ENCODE measurements at regions not wholly inside any gene's neighbourhood (a gene's known extent, or its start where the extent isn't known, plus 50 kb on each side); places are given as distances from the start of the nearest gene placed in this dataset.

- Mint-ChIP-seq H3K27me3 (ENCODE audit: unreplicated experiment) (peaks cover 1% of the 10 kb centered on the region), H3K36me3 (ENCODE audit: low read depth, unreplicated experiment) (no peaks in the 10 kb centered on the region), H3K27ac (ENCODE audit: unreplicated experiment) (no peak overlapping the region), H3K9me3 (ENCODE audit: unreplicated experiment) (peaks cover 5% of the 10 kb centered on the region), H3K4me1 (ENCODE audit: unreplicated experiment) (peaks cover 11% of the 10 kb centered on the region), H3K4me3 (ENCODE audit: unreplicated experiment) (no peak overlapping the region)
- DNase-seq (ENCODE audit: low spot score) = no peak
- TF ChIP-seq CTCF (IDR thresholded peaks at IDR 0.05; ENCODE audit: unreplicated experiment) = no peak
Observed at GRCh38 chr6:4296552-4296951, 161.2 kb upstream of the ECI2 start.

DNA sequence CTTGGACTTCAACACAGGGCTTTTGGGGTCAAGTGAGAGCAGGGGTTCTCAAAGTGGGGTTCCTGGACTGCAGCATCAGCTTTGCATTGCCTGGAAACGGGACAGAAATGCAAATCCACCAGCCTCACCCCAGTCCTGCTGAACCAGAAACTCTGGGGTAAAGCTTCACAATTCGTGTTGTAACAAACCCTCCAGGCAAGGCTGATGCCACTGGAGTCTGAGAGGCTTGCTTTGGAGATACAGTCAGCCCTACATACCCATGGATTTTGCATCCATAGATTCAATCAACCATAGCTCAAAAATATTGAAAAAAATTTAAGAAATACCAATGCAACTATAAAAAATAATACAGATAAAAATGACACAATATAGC, 160.4 kb upstream of the ECI2 start:
- no peak for TF ChIP-seq CTCF (IDR thresholded peaks at IDR 0.05; ENCODE audit: unreplicated experiment)
- Mint-ChIP-seq H3K4me1 (ENCODE audit: unreplicated experiment) (peaks cover 16% of the 10 kb centered on the region), H3K27me3 (ENCODE audit: unreplicated experiment) (peaks cover 1% of the 10 kb centered on the region), H3K9me3 (ENCODE audit: unreplicated experiment) (peaks cover 5% of the 10 kb centered on the region), H3K27ac (ENCODE audit: unreplicated experiment) (no peak overlapping the region), H3K4me3 (ENCODE audit: unreplicated experiment) (no peak overlapping the region), H3K36me3 (ENCODE audit: low read depth, unreplicated experiment) (no peaks in the 10 kb centered on the region)
- DNase-seq (ENCODE audit: low spot score) = no peak

DNA sequence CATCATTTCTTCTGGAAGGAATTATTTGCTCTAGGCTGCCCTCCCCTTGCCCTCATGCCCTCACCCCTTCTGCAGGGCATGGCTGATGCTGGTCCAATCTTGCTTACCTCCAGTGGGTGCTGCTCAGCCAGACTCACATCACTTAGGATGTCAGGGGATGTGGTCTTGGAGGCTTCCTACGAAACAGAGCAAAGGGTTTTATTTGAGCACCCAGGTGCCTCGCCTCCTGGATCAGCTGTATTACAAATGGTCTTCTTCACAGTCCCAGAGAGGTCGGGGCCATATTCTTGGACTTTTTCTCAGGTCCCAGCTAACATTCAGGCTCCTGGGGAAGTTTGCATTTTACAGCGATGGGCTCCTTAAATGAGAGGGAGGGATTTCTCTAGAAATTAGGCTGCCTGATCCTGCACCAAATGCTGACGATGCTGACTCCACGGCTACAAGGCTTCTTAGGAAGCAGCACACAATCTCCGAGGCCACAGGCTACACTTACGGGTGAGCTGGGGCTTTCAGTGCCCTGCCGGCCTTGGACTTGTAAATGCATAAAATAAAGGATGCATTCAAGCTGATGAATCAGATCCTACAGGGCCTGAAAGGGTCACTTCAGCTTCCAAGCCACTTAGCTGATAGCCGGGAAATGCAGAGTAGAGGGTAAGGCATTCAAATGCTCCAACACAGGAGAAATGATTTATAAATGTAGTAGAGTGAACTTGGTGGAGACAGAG, 159.8 kb upstream of the ECI2 start:
- H3K4me3 Mint-ChIP-seq (ENCODE audit: unreplicated experiment) = no peak overlapping the region
- H3K36me3 Mint-ChIP-seq (ENCODE audit: low read depth, unreplicated experiment) = no peaks in the 10 kb centered on the region
- peaks cover 16% of the 10 kb centered on the region for H3K4me1 Mint-ChIP-seq (ENCODE audit: unreplicated experiment)
- H3K27me3 Mint-ChIP-seq (ENCODE audit: unreplicated experiment) = peaks cover 1% of the 10 kb centered on the region
- TF ChIP-seq CTCF (IDR thresholded peaks at IDR 0.05; ENCODE audit: unreplicated experiment) = no peak
- no peak for DNase-seq (ENCODE audit: low spot score)
- no peak overlapping the region for H3K27ac Mint-ChIP-seq (ENCODE audit: unreplicated experiment)
- peaks cover 5% of the 10 kb centered on the region for H3K9me3 Mint-ChIP-seq (ENCODE audit: unreplicated experiment)

DNA sequence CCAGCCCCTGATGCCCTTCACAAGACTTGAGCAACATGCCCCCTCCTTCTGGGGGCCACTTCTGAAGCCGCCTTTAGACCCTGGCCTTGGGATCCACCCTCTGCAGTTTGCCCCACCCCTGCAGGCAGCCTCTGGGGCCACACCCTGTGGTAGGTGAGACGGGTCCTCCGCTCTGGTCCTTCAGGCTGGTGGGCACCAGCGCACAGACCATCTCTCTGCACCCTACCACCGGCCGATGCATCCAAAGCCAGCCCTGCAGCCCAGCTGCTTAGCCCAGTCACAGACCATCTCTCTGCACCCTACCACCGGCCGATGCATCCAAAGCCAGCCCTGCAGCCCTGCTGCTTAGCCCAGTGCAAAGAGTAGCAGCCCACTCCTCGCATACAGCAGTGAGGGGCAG, 159.3 kb upstream of the ECI2 start:
- peaks cover 5% of the 10 kb centered on the region for H3K9me3 Mint-ChIP-seq (ENCODE audit: unreplicated experiment)
- H3K4me1 Mint-ChIP-seq (ENCODE audit: unreplicated experiment) = peaks cover 16% of the 10 kb centered on the region
- no peaks in the 10 kb centered on the region for H3K36me3 Mint-ChIP-seq (ENCODE audit: low read depth, unreplicated experiment)
- no peak for TF ChIP-seq CTCF (IDR thresholded peaks at IDR 0.05; ENCODE audit: unreplicated experiment)
- no peak overlapping the region for H3K27ac Mint-ChIP-seq (ENCODE audit: unreplicated experiment)
- no peak overlapping the region for H3K4me3 Mint-ChIP-seq (ENCODE audit: unreplicated experiment)
- peaks cover 1% of the 10 kb centered on the region for H3K27me3 Mint-ChIP-seq (ENCODE audit: unreplicated experiment)
- no peak for DNase-seq (ENCODE audit: low spot score)

DNA sequence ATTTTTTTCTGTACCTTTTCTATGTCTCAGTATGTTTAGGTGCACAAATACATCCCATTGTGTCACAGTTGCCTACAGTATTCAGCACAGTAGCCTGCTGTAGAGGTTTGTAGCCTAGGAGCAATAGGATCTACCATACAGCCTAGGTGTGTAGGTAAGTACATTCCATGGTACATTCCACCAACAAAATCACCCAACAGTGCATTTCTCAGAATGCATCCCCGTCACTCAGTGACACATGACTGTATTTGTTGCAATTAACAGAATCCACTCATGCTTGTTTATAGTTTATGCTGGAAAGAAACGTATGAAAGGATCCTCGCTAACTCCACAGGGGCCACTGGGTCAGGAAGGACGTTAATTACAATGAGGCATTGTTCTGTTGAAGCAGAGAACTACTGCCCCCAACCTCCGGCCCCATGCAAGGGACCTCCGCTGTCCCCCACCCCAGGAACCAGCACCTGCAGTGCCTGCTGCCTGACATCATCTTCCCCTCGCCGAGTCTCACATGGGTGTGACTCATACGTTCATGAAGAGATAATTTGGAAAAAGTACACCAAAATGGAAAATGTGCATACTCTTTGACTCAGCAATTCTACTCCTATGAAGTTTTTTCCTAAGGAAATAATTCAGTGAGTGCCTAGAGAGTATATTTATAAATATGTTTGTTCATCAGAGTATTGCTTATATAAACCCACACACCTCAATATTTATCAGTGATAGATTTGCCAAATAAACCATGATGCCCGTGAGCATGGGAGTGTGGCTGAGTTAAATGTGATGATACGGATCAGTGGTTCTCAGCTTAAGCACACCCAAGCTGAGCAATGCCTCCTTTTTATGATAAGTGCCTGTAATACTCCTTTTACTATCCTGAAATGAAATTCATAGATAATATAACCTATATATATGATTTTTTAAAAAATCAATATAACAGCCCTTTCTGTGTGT, 156.4 kb upstream of the ECI2 start:
- H3K27me3 Mint-ChIP-seq (ENCODE audit: unreplicated experiment) = peaks cover 4% of the 10 kb centered on the region
- peaks cover 18% of the 10 kb centered on the region for H3K4me1 Mint-ChIP-seq (ENCODE audit: unreplicated experiment)
- H3K36me3 Mint-ChIP-seq (ENCODE audit: low read depth, unreplicated experiment) = no peaks in the 10 kb centered on the region
- no peak overlapping the region for H3K4me3 Mint-ChIP-seq (ENCODE audit: unreplicated experiment)
- H3K9me3 Mint-ChIP-seq (ENCODE audit: unreplicated experiment) = no peaks in the 10 kb centered on the region
- DNase-seq (ENCODE audit: low spot score) = no peak
- TF ChIP-seq CTCF (IDR thresholded peaks at IDR 0.05; ENCODE audit: unreplicated experiment) = no peak
- peak overlapping the region; percentile 68 for H3K27ac Mint-ChIP-seq (ENCODE audit: unreplicated experiment)

Measured in endothelial cell (in vitro differentiated cells).